GM18868 (cell line): ENCODE measurements at regions not wholly inside any gene's neighbourhood (a gene's known extent, or its start where the extent isn't known, plus 50 kb on each side); places are given as distances from the start of the nearest gene placed in this dataset.

Experiments
- ATAC-seq: cut with Tn5 transposase; IDR thresholded peaks from one replicate; pipeline ENCODE4 v1.9.1; 2021; ENCODE audit warnings: mild to moderate bottlenecking, moderate library complexity; ENCODE audit not compliant: unreplicated experiment

DNA sequence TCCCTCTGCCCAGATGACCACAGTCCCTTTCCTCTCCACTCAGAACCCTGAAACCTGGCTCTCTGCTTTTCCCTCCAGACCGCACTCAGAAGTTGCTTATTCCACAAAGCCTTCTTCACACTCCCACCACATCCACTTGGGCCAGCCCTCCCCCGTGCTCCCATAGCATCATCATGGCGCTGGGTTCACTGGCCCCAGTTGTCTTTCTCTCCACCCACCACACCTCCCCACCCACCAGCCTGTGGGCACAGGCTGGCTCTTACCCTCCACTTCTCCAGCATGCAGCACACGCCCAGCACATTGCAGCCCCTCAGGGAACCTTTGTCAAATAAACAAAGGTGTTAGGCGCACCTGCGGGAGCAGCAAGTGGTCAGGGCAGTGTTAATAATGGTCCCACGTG, 130.0 kb downstream of the KATNIP start:
- ATAC-seq, result no peak

DNA sequence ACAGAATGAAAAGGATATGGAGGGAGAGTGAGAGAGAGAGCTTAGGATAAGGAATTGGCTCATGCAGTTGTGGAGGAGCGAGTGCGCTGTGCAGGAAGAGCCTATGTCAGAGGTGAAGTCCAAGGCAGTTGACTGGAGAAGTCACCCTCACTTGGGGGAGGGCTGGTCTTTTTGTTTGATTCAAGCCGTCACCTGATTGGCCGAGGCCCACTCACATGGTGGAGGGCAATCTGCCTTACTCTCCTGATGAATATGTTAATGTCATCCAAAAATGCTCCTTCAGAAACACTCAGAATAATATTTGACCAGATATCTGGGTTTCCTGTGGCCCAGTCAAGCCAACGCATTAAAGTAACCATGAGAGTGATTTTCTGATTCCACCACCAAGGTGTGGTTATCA, 131.7 kb downstream of the KATNIP start:
- ATAC-seq, result no peak

DNA sequence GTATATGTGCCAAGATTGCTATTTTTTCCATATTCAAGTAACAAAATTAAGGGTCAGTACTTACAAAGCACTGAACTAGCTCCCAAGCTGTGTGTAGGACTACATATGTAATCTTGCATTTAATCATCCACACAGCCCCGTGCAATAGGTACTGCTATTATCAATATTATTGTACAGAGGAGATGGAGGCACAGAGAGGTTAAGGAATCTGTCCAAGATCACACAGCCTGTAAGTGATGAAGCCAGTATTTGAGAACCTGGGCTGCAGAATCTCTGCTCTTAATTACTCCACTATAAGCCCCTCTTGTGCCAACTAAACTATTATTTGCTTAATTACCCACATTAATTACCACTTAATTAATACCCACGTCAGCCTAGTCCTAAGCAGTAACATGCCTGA, 134.1 kb downstream of the KATNIP start:
- no peak for ATAC-seq

DNA sequence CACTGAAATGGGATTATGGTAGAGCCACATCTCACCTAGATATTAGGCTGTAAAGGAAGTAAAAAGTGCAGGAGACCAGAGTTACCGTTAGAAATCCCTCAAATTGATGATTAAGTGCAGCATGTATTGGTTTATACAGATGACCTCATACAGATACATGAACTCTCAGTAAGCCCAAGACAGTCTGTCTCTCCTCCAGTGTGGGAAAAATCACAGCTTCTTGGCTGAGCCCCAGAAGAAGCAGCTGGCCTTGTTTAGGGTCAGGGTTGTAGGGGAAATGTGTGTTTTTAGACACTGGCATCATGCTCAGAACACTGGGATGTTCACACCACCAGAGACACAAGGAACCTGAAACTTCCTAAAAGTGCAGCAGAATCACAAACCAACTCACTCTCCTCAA, 135.9 kb downstream of the KATNIP start:
- no peak for ATAC-seq

DNA sequence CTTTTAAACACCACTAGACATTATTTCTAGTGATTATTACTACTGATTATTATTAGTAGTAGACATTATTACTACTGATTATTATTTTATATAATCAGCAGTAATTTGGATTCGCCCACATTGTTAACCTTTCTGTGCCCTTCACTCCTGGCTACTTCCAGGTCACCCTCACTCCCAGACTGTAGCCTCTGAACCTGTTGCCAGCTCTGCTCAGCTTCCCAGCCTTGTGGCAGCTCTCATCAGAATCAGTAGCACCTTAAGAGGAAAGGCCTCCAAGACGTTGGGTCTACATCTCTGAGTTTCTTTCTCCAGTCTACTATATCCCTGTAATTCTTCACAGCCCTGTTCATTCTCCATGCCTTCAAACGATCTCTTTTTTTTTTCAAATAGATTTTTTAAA, 137.0 kb downstream of the KATNIP start:
- no peak for ATAC-seq

DNA sequence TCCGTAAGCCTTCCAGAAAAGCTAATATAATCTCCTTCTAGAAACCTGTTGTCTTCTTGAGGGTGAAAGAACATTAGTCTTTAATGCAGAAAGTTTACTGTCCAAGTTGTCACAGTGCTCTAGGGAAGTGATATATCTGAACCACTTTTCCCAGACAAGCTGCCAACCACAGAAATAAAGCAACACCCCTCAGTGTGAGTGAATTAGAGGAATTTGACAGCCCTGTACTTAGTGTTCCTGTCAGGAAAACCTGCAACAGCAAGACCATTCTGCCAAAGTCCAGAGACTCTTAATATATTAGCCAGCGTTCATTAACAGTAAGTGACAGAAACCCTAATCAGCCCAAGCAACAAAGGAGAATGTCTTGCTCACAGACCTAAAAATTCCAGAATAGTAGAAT, 137.7 kb downstream of the KATNIP start:
- ATAC-seq, result no peak

DNA sequence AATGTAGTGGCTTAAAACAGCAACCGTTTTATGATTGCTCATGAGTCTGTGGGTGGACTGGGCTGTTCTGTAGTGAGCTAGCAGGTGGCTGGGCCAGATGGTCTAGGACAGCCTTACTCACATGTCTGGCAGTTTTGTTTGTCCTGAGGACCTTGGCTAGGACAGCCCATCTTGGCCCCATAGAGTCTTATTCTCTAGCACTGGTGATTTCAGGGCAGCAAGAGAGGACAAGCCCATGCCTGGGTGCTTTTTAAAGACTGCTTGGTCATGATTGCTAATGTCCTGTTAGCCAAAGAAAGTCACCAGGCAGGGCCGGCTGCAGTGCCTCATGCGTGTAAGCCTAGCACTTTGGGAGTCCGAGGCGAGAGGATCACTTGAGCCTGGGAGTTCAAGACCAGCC, 139.8 kb downstream of the KATNIP start:
- no peak for ATAC-seq

DNA sequence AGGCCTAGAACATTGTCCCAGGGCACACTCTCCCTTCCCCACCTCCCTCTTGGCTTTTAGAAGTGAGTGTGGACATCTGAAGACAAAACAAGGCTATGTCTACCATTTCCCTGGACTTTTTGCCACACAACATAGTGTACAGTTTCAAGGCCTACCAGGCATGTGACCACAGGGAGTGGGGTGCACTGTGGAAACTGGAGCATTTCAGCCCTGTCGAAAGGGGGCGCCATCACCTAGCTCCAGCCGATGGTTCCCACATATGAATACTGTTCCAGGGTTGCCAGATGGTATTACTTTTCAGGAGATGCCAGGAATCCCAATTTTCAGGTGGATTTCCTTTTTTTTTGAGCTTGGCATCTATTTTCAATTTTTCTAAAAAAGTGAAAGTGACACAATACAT, 140.7 kb downstream of the KATNIP start:
- no peak for ATAC-seq

DNA sequence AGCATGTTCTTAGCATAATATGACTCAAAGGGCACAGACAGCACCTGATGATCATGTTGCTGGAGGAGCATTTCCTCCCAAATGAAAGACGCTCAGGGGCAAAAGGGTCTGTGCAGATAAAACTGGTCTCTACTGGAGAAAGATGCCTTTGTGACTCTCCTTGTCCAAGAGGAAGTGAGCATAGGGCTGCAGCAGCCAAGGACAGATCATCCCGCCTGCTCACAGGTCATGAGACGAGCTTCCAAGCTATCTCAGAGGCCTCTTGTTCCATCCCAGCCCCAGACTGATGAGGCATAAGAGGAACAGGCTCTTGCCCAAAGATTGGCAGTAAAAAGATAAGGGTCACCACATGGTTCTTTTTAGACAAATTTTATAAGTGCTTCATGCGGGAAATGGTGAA, 141.8 kb downstream of the KATNIP start:
- no peak for ATAC-seq

DNA sequence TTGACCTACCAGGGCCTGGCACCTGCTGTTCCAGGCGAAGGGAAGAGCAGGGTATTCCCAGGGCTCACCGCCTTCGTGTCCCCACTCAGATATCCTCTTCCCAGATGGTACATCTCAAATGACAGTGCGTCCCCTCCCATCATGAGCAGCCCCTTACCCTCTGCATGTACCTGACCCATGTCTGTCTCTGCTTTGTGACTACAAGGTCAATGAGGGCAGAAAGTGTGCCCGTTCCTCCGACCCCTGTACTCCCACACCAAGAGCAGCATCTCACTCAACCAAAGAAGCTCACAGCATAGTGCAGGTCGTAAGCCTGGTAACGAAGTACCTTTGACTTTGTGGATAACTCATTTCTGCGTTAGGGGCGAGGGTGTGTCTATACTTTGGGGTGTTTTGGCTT, 142.6 kb downstream of the KATNIP start:
- ATAC-seq, result no peak

DNA sequence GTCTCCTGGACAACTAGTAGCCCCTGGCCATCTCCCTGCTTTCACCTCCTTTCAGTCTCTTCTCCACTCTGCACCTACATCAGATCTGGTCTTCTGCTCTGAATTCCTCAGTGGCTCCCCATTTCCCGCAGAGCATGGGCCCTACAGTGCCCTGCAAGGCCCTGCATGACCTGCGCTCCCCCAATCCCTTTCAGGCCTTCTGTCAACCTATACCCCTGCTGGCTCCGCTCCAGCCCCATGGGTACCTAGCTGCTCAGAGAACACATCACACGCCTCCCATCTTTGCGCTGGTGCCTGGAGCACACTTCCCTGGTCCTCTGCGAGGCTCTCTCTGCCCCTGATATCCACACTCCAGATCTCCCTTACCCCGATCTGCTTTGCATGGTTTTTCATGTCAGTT, 145.2 kb downstream of the KATNIP start:
- no peak for ATAC-seq

DNA sequence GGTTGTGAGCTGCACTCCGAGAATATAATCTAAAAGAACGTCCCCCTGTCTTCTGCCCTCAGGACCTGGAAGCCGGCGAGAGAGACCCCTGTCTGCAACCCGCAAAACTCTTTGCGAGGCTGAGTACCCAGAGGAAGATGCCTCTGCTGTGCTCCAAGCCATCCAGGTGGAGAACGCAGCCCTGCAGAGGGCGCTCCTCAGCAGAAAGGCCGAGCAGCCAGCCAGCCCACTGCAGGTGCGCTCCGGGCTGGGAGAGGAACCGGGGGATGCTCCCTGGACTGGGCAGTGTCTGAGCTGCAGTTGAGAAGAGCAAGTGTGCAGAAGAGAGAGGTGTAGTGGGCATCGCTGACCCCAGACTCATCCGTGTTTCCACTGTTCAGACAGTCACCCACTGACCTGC, 148.3 kb downstream of the KATNIP start:
- ATAC-seq, result no peak

DNA sequence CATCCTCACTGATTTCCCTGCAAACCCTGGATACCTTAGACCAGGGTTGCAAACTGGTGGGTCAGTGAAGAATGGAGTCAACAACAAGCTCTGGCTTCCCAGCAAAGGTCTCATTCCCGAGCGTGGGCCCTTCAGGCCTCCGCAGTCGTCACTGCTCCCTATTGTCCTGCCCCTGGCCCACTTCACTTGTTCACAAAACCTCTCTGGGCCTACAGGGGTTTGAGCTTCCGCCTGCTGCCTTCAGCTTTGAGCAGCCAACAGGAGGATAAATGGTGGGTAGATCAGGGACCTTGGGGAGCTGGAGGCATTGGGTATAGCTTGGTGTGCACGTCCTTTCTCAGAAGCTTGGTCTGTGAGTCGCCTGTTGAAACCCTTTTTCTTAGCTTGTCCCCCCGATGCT, 148.8 kb downstream of the KATNIP start:
- ATAC-seq, result no peak

DNA sequence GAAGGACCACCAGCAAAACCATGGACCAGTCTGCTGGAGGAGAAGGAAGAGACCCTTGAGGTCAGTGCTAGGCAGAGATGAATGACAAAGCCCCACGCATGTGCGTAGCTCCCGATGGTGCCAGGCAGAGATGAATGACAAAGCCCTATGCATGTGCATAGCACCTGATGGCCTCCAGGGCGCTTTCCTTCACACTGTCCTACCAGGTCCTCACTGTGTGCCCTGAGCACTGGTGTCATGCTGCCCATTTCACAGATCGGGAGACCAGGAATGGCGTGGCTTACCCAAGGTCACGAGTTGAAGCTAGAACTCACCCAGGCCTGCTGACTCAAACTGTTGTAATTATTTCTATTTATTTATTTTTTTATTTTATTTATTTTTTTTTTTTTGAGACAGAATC, 149.6 kb downstream of the KATNIP start:
- ATAC-seq, result no peak

DNA sequence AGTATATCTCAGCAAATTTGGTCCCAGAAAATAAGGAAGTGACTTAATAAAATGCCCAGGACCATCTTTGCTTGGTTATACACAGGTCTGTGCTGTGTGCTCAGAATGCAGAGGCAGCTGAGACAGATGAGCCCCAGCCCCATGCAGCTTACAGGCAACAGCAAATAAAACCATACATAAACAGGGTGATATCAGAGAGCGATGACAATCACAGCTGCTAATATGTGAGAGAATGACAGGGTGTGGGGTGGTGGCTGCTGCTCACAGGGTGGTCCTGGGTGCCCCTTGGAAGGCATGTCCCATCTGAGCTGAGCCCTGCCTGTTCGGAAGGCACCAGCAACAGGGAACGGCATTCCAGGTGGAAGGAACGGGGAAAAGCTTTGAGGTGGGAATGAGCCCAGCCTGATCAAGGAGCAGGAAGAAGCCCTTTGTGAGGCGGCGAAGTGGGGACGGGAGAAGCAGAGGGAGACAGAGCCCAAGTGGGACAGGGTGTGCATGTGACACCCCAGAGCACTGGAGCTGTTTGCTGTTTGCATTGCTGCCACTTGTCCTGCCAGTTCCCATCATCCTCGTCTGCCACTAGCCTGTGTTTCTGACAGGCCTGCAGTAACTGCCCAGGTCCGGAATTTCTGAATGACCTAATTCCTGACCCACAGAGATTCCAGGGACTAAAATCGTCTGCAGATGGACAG, 150.5 kb downstream of the KATNIP start:
- no peak for ATAC-seq

DNA sequence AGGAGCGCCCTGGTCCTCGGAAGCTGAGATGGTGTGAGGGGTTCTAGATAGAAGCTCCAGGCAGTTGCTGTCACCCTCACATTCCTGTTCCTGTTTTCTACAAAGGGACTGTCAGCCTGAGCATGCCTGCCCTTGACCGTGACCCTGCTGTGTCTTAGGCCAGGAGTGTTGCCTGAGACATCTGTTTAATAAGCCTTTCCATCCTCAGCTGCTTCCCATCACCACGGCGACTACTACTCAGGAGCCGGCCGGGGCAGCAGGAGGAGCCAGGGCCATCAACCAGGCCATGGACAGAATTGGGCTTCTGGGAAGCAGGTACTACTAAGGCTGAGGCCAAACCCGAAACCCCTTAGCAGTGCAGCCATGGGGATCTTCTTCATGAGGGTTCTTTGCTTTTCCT, 151.4 kb downstream of the KATNIP start:
- ATAC-seq, result no peak

DNA sequence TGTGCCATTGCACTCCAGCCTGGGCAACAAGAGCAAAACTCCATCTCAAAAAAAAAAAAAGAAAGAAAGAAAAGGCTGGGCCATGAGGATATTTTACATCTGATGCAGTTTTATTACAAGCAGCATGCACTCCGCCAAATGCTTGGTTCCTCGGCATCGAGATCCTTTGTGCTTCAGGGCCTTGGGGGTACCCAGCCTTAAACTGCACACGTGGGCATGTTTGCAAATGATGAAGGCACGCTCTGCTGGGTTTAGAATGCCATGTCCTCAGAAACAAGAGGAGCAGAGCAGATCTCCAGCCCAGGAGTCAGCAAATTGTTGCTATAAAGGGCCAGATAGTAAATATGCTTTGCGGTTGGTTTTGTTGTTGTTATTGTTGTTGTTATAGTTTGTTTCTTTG, 153.2 kb downstream of the KATNIP start:
- no peak for ATAC-seq

DNA sequence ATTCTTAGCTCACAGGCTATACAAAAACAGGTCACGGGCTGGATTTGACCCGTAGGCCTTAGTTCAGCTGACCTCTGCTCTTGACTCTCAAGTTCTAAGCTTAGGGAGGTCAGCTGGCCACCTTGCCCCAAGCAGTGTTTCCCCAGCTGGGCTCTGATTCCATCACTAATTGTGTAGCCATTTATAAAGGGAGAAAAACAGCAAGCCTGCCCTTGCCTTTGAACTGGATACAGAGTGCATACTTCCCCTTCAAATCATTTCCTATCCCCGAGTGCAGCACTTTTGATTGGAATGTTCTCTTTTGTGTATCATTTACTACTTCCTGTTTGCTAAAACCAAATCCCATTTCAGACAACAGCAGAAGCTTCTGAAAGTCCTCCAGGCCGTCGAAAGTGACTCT, 153.6 kb downstream of the KATNIP start:
- no peak for ATAC-seq

DNA sequence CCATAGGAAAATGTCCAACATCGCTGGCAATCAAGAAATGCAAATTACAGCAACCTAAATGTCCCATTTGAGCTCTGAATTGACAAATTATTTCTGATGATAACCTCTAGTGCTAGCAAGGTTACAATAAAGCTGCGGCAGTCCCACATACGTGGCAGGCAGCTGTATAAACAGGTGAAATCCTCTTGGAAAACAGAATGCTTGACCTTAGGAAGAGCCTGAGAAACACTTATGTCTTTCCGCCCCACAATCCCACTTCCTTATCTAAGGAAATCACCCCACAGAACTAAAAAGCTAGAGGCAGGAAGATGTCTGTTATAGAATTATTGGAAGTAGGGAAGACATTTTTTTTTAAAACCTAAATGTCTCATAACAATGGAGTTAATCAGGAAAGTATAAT, 154.3 kb downstream of the KATNIP start:
- no peak for ATAC-seq

DNA sequence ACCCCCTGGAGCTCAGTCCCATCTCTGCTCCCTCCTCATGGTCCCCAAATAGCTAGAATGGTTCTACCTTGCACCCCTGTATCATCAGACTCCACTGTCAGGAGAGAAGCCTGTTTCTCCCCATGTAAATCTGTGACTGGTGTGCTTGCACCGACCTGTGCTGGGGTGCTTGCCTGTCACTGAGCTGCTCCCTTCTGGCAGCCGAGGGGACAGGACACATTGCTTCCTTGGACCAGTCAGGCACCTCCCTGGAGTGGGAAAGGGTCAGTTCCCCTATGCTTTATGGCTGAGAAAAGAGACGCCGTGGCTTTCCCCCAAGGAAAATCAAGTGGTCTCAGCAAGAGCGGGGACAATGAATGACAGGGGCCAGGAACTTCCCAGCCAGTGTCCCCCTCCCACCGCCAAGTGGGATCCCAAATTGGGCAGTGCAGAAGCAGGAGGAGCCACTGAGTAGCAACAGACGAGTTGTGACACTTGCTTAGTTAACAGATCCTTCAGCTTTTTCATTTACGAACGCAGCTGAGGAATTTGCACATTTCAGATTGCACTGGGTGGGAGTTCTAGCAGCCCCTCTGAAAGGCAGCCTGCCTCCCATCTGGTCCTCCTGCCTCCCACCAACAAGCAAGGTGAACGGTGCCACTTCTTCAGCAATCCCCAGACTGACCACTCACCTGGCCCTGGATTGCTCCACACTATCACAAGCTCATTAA, 156.4 kb downstream of the KATNIP start:
- ATAC-seq, result no peak

DNA sequence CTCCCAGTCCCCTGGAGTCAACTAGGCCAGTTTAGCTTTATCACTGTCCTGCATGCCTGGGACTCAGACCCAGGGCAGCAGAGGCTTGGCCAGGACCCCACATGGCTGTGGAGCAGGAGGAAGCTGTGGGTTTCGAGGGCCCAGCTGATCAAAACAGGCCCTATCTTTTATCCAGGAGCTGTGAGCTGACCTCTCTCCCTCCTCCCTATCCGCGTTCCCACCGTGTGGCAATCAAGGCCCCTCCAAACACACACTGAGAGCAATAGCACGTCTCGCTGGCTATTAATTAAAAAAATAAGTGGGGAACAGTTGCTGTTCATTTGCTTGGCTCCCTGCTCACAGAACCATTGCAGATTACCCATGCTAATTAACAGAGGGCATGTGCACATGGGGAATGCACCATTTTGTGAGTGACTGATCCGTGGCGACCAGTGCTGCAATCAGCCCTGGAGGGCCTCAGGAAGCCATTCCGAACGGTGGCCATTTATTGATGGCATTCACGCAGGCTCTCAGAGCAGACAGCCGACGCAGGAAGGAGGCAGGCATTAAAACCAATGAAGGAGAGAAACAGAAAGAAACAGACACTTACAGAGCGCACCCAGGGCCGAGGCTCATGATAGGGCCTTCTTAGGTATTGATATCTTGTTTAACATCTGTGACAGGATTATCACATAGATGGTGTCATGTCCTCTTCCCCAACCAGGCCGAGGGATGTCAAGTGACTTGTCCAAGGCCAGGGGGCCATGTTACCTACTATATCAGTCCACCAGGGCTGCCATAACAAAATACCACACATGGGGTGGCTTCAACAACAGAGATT, 157.1 kb downstream of the KATNIP start:
- no peak for ATAC-seq

DNA sequence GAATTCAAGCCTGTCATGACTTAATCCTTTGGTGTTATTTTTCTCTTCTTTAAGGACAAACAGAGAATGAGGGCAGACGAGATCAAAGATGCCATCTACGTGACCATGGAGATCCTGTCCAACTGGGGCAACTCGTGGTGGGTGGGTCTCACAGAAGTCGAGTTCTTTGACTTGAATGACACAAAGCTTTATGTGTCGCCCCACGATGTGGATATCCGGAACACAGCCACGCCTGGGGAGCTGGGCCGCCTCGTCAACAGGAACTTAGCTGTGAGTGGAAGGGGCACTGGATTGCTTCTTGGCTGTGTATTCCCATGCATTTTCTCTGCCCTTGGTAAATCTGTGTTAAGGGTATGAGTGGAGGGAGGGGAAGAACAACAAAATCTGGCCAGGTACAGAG, 158.7 kb downstream of the KATNIP start:
- ATAC-seq, result no peak
